WTC11 (cell line): ENCODE measurements at regions not wholly inside any gene's neighbourhood (a gene's known extent, or its start where the extent isn't known, plus 50 kb on each side); places are given as distances from the start of the nearest gene placed in this dataset.

ENCODE experiments used
- ATAC-seq: fragments of 200-7000 bp; cut with Tn5 transposase; 2 replicates; pipeline ENCODE4 v1.10.0; 2021; ENCODE audit warnings: mild to moderate bottlenecking, moderate library complexity
- CTCF ChIA-PET: fragments of 300-600 bp; sonication (Branson Sonifier 250); formaldehyde crosslinking; loops from one replicate; lab custom pipeline; 2021; ENCODE audit warnings: antibody characterized with exemption; lab: Charles Lee
- POLR2A ChIA-PET: fragments of 350-600 bp; sonication (Branson Sonifier 250); formaldehyde crosslinking; loops from one replicate; lab custom pipeline; 2021; ENCODE audit warnings: antibody characterized with exemption; lab: Charles Lee
- DNase-seq: peaks from one replicate; pipeline ENCODE4 v3.0.0; 2021; ENCODE audit warnings: low spot score
- H3K27ac Mint-ChIP-seq: 2 replicates; pipeline ENCODE4 v1.8.0; 2021; ENCODE audit warnings: mixed read lengths
- H3K27me3 Mint-ChIP-seq: 2 replicates; pipeline ENCODE4 v1.8.0; 2021; ENCODE audit warnings: low read depth, mild to moderate bottlenecking, moderate library complexity, mixed read lengths
- H3K36me3 Mint-ChIP-seq: 2 replicates; pipeline ENCODE4 v1.8.0; 2021; ENCODE audit warnings: mixed read lengths
- H3K4me1 Mint-ChIP-seq: 2 replicates; pipeline ENCODE4 v1.8.0; 2022; ENCODE audit warnings: mixed read lengths
- H3K4me3 Mint-ChIP-seq: 2 replicates; pipeline ENCODE4 v1.8.0; 2021; ENCODE audit warnings: mild to moderate bottlenecking, moderate library complexity, mixed read lengths
- H3K9me3 Mint-ChIP-seq: 2 replicates; pipeline ENCODE4 v1.8.0; 2021; ENCODE audit warnings: mixed read lengths
- CREM ChIP-seq: sonication (generic); formaldehyde crosslinking; IDR thresholded peaks from 2 replicates; pipeline ENCODE4 v1.8.1; 2022; ENCODE audit warnings: mild to moderate bottlenecking, missing genetic modification reagents, moderate library complexity
- GABPB1 ChIP-seq: sonication (generic); formaldehyde crosslinking; IDR thresholded peaks from 2 replicates; pipeline ENCODE4 v1.8.1; 2023; ENCODE audit warnings: mild to moderate bottlenecking, missing genetic modification reagents
- IRF2 ChIP-seq: sonication (generic); formaldehyde crosslinking; IDR thresholded peaks from 2 replicates; pipeline ENCODE4 v1.8.0; 2022; ENCODE audit warnings: low read depth, missing genetic modification reagents, borderline replicate concordance
- JUN ChIP-seq: sonication (generic); formaldehyde crosslinking; IDR thresholded peaks from 2 replicates; pipeline ENCODE4 v1.8.0; 2023; ENCODE audit warnings: mild to moderate bottlenecking, missing genetic modification reagents
- KAT7 ChIP-seq: sonication (generic); formaldehyde crosslinking; IDR thresholded peaks from 2 replicates; pipeline ENCODE4 v1.8.1; 2023; ENCODE audit warnings: missing genetic modification reagents, mild to moderate bottlenecking, borderline replicate concordance
- MYBL2 ChIP-seq: sonication (generic); formaldehyde crosslinking; IDR thresholded peaks from 2 replicates; pipeline ENCODE4 v1.8.1; 2023; ENCODE audit warnings: mild to moderate bottlenecking, moderate library complexity, missing genetic modification reagents
- NFATC4 ChIP-seq: fragments of 250-450 bp; sonication (Bioruptor Pico); IDR thresholded peaks from 2 replicates; pipeline ENCODE4 v1.9.0; 2021; ENCODE audit warnings: mild to moderate bottlenecking
- RELA ChIP-seq: sonication (generic); formaldehyde crosslinking; IDR thresholded peaks from 2 replicates; pipeline ENCODE4 v1.8.1; 2022; ENCODE audit warnings: missing genetic modification reagents, mild to moderate bottlenecking, borderline replicate concordance
- SMAD4 ChIP-seq: sonication (generic); formaldehyde crosslinking; IDR thresholded peaks from 2 replicates; pipeline ENCODE4 v1.8.0; 2022; ENCODE audit warnings: mild to moderate bottlenecking, missing genetic modification reagents
- ZBTB21 ChIP-seq: sonication (generic); formaldehyde crosslinking; IDR thresholded peaks from 2 replicates; pipeline ENCODE4 v1.8.1; 2023; ENCODE audit warnings: mild to moderate bottlenecking, missing genetic modification reagents, borderline replicate concordance
- ZNF423 ChIP-seq: fragments of 250-450 bp; sonication (Bioruptor Pico); IDR thresholded peaks from 2 replicates; pipeline ENCODE4 v2.1.2; 2022; ENCODE audit warnings: mild to moderate bottlenecking, moderate library complexity
- TF ChIP-seq, protein P1 (sequence below): fragments of 250-450 bp; sonication (Bioruptor Pico); IDR thresholded peaks from 2 replicates; pipeline ENCODE4 v1.9.0; 2021; ENCODE audit warnings: mild to moderate bottlenecking
- TF ChIP-seq, protein P2 (sequence below): fragments of 250-450 bp; sonication (Bioruptor Pico); conservative IDR thresholded peaks from 2 replicates; pipeline ENCODE4 v1.9.0; 2021; ENCODE audit warnings: mild to moderate bottlenecking
- TF ChIP-seq, protein P3 (sequence below): sonication (generic); formaldehyde crosslinking; IDR thresholded peaks from 2 replicates; pipeline ENCODE4 v1.8.0; 2022; ENCODE audit warnings: mild to moderate bottlenecking, missing genetic modification reagents
- TF ChIP-seq, protein P4 (sequence below): fragments of 250-450 bp; sonication (Bioruptor Pico); IDR thresholded peaks from 2 replicates; pipeline ENCODE4 v1.9.0; 2021; ENCODE audit warnings: mild to moderate bottlenecking, borderline replicate concordance
- TF ChIP-seq, protein P5 (sequence below): sonication (generic); formaldehyde crosslinking; conservative IDR thresholded peaks from 2 replicates; pipeline ENCODE4 v1.8.1; 2022; ENCODE audit warnings: mild to moderate bottlenecking, missing genetic modification reagents
- TF ChIP-seq, protein P6 (sequence below): sonication (generic); formaldehyde crosslinking; IDR thresholded peaks from 2 replicates; pipeline ENCODE4 v1.8.0; 2023; ENCODE audit warnings: missing genetic modification reagents, mild to moderate bottlenecking, borderline replicate concordance

DNA sequence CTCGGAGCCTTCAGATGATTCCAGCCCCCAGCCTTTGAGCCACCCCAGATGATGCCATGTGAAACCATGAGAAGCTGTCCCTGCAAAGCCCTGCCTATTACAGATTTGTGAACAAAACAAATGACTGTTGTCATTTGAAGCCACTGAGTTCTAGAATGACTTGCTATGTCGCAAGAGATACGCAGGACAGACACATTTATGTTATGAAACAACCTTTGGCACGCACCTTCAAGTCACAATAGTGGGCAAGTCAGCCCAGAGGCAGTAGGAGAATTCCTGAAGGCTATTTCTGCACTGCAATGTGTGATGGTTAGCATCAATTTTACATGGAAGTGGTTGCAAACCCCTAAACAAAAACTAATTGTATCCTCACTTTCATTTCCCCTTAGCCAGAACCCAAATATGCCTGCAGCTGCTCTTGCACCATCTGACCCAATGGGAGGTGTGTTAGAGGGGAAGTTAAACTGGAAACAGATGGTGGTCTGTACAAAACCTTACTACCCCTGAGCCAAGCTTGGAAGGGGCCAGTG lies 174.4 kb upstream of the ATP6AP2 start (continued):
- TF ChIP-seq, protein P1, sequence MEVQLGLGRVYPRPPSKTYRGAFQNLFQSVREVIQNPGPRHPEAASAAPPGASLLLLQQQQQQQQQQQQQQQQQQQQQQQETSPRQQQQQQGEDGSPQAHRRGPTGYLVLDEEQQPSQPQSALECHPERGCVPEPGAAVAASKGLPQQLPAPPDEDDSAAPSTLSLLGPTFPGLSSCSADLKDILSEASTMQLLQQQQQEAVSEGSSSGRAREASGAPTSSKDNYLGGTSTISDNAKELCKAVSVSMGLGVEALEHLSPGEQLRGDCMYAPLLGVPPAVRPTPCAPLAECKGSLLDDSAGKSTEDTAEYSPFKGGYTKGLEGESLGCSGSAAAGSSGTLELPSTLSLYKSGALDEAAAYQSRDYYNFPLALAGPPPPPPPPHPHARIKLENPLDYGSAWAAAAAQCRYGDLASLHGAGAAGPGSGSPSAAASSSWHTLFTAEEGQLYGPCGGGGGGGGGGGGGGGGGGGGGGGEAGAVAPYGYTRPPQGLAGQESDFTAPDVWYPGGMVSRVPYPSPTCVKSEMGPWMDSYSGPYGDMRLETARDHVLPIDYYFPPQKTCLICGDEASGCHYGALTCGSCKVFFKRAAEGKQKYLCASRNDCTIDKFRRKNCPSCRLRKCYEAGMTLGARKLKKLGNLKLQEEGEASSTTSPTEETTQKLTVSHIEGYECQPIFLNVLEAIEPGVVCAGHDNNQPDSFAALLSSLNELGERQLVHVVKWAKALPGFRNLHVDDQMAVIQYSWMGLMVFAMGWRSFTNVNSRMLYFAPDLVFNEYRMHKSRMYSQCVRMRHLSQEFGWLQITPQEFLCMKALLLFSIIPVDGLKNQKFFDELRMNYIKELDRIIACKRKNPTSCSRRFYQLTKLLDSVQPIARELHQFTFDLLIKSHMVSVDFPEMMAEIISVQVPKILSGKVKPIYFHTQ = no peak

DNA sequence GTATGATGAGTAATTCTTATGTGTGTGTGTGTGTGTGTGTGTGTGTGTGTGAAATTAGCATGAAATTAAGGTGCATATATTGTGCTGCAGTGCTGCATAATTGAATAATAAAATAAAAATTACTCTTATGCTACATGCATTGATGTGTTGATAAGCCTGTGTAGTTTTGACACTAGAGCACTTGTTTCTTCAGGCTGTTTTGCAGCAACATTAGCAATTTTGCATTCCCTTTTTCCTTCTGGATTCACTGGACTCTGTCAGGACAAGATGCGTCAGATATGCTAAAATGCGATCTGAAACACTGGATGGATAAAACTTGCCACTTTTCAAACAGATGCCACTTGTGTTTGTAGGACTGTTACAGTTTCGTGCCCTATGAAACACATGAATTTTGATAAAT lies 175.4 kb upstream of the ATP6AP2 start:
- Mint-ChIP-seq H3K4me3 (no peak overlapping the region), H3K9me3 (peaks cover 24% of the 10 kb centered on the region), H3K36me3 (peaks cover 8% of the 10 kb centered on the region; the same call in 1 of the 2 replicates), H3K4me1 (peaks cover 11% of the 10 kb centered on the region), H3K27me3 (peaks cover 4% of the 10 kb centered on the region; the same call in 1 of the 2 replicates), H3K27ac (no peak overlapping the region)
- ChIA-PET CTCF (no interaction called here), POLR2A (no interaction called here)
- TF ChIP-seq GABPB1 (CRISPR knock-in tag) (no peak), RELA (CRISPR knock-in tag) (no peak), IRF2 (CRISPR knock-in tag) (no peak), ZBTB21 (CRISPR knock-in tag) (no peak), ZNF423 (no peak), MYBL2 (no peak), NFATC4 (no peak), SMAD4 (CRISPR knock-in tag) (no peak), JUN (CRISPR knock-in tag) (no peak), CREM (CRISPR knock-in tag) (no peak), KAT7 (CRISPR knock-in tag) (no peak)
- TF ChIP-seq, protein P2, sequence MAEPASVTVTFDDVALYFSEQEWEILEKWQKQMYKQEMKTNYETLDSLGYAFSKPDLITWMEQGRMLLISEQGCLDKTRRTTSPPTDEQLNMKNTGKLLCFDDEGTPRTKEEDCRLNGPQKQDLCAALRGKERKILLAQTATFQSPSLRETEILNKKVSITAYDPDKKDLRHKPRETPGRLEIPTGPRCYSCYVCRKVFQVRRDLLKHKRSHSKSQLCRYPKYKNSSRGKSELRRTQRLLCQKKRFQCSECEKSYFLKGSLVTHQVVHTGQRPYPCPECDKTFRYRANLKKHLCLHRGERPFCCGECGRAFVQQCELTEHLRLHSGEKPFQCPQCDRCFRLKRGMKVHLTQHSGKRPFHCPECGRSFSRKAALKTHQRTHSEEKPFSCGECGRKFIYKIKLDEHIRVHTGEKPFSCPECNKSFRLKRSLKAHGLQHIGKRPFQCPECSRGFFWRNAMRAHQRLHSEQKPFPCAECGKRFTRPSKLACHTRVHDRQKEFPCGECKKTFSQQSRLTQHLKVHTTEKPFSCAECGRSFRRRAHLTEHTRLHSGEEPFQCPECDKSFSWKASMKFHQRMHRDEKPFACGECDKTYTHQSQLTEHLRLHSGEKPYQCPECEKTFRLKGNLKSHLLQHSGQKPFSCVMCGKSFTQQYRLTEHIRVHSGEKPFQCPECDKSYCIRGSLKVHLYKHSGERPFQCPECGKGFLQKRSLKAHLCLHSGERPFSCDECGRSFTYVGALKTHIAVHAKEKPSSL (CRISPR knock-in tag) = no peak
- TF ChIP-seq, protein P3, sequence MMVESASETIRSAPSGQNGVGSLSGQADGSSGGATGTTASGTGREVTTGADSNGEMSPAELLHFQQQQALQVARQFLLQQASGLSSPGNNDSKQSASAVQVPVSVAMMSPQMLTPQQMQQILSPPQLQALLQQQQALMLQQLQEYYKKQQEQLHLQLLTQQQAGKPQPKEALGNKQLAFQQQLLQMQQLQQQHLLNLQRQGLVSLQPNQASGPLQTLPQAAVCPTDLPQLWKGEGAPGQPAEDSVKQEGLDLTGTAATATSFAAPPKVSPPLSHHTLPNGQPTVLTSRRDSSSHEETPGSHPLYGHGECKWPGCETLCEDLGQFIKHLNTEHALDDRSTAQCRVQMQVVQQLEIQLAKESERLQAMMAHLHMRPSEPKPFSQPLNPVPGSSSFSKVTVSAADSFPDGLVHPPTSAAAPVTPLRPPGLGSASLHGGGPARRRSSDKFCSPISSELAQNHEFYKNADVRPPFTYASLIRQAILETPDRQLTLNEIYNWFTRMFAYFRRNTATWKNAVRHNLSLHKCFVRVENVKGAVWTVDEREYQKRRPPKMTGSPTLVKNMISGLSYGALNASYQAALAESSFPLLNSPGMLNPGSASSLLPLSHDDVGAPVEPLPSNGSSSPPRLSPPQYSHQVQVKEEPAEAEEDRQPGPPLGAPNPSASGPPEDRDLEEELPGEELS (CRISPR knock-in tag) = no peak
- TF ChIP-seq, protein P4, sequence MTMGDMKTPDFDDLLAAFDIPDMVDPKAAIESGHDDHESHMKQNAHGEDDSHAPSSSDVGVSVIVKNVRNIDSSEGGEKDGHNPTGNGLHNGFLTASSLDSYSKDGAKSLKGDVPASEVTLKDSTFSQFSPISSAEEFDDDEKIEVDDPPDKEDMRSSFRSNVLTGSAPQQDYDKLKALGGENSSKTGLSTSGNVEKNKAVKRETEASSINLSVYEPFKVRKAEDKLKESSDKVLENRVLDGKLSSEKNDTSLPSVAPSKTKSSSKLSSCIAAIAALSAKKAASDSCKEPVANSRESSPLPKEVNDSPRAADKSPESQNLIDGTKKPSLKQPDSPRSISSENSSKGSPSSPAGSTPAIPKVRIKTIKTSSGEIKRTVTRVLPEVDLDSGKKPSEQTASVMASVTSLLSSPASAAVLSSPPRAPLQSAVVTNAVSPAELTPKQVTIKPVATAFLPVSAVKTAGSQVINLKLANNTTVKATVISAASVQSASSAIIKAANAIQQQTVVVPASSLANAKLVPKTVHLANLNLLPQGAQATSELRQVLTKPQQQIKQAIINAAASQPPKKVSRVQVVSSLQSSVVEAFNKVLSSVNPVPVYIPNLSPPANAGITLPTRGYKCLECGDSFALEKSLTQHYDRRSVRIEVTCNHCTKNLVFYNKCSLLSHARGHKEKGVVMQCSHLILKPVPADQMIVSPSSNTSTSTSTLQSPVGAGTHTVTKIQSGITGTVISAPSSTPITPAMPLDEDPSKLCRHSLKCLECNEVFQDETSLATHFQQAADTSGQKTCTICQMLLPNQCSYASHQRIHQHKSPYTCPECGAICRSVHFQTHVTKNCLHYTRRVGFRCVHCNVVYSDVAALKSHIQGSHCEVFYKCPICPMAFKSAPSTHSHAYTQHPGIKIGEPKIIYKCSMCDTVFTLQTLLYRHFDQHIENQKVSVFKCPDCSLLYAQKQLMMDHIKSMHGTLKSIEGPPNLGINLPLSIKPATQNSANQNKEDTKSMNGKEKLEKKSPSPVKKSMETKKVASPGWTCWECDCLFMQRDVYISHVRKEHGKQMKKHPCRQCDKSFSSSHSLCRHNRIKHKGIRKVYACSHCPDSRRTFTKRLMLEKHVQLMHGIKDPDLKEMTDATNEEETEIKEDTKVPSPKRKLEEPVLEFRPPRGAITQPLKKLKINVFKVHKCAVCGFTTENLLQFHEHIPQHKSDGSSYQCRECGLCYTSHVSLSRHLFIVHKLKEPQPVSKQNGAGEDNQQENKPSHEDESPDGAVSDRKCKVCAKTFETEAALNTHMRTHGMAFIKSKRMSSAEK = no peak
- TF ChIP-seq, protein P5, sequence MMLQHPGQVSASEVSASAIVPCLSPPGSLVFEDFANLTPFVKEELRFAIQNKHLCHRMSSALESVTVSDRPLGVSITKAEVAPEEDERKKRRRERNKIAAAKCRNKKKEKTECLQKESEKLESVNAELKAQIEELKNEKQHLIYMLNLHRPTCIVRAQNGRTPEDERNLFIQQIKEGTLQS = no peak
- TF ChIP-seq, protein P6, sequence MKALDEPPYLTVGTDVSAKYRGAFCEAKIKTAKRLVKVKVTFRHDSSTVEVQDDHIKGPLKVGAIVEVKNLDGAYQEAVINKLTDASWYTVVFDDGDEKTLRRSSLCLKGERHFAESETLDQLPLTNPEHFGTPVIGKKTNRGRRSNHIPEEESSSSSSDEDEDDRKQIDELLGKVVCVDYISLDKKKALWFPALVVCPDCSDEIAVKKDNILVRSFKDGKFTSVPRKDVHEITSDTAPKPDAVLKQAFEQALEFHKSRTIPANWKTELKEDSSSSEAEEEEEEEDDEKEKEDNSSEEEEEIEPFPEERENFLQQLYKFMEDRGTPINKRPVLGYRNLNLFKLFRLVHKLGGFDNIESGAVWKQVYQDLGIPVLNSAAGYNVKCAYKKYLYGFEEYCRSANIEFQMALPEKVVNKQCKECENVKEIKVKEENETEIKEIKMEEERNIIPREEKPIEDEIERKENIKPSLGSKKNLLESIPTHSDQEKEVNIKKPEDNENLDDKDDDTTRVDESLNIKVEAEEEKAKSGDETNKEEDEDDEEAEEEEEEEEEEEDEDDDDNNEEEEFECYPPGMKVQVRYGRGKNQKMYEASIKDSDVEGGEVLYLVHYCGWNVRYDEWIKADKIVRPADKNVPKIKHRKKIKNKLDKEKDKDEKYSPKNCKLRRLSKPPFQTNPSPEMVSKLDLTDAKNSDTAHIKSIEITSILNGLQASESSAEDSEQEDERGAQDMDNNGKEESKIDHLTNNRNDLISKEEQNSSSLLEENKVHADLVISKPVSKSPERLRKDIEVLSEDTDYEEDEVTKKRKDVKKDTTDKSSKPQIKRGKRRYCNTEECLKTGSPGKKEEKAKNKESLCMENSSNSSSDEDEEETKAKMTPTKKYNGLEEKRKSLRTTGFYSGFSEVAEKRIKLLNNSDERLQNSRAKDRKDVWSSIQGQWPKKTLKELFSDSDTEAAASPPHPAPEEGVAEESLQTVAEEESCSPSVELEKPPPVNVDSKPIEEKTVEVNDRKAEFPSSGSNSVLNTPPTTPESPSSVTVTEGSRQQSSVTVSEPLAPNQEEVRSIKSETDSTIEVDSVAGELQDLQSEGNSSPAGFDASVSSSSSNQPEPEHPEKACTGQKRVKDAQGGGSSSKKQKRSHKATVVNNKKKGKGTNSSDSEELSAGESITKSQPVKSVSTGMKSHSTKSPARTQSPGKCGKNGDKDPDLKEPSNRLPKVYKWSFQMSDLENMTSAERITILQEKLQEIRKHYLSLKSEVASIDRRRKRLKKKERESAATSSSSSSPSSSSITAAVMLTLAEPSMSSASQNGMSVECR = no peak
- no peak for DNase-seq
- ATAC-seq = no peak
